Left hindlimb (tissue), 1 donor: ENCODE measurements at regions not wholly inside any gene's neighbourhood (a gene's known extent, or its start where the extent isn't known, plus 50 kb on each side); places are given as distances from the start of the nearest gene placed in this dataset.
"Not testable (repeated sequence)": the region's sequence is repeated elsewhere in the genome, so short reads cannot be mapped to it uniquely, and the experiment has no call there.

Source experiments
- DNase-seq: peaks from one replicate; pipeline ENCODE4 v3.0.0-alpha.2; 2018

DNA sequence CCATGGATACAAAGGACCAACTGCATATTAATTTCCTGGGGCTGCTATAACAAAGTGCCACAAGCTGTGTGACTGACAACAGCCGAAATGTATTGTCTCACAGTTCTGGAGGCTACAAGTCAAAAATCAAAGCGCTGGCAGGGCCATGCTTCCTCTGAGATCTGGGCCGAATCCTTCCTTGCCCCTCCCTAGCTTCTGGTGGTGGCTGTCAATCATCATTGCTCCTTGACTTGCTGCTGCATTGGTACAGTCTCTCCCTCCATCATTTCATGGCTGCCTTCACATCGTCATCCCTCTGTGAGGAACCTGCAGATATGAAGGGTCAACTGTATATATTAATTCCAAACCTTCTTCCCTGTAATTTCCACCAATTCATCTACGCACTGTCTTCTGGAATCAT is 118.3 kb downstream of the EXOC5 start:
- no peak for DNase-seq

DNA sequence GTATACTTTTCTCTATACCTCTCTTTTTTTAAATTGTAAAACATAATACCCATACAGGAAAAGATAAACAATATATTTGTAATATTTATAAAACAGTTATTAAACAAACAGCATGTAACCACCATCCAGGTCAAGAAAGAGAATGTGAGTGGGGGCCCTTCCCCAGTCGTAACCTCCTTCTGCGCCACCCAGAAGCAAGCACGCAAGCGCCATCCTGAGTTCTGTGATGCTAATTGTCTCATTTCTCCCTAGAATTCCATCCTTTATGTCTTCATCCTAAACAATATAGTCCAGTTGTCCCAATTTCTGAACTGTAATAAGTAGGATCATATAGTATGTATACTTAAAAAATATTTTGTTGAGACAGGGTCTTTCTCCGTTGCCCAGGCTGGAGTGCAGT is 129.5 kb downstream of the EXOC5 start:
- no peak for DNase-seq

DNA sequence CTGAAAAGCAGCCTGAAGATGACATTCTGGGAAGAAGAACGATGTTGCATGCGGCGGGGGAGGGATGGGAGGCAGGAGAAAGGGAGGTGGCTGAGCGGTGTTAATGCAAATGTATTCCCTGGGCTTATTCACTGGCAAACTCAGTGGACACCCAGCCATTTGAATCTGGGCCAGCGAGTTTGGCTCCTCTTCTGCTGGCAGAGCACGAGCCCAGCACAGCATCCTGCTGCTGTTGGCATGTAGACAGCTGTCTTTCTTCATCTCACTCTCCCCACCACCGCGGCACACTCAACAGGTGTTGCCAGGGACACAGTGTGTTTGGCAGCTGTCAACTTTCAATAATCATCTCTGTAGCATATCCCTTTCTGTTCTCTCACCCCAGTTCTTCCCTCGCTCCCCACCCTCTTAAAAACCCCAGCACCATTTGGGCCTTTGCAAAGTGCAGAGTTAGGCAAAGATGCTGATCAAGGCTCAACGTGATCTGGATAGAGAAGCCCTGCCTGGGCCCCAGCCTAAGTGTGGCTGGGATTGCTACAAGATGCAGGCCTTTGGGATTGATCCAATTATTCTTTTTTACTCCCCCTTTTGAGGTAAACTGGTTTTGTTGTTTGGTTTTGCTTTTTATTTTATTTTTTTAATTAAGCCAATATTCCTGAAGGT is 131.9 kb downstream of the EXOC5 start:
- peak; percentile 67 for DNase-seq

DNA sequence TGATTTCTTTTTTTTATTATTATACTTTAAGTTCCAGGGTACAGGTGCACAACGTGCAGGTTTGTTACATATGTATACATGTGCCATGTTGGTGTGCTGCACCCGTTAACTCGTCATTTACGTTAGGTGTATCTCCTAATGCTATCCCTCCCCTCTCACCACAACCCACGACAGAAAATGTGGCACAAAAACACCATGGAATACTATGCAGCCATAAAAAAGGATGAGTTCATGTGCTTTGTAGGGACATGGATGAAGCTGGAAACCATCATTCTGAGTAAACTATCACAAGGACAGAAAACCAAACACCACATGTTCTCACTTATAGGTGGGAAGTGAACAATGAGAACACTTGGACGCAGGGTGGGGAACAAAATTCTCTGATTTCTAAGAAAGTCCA is 140.9 kb downstream of the EXOC5 start:
- not testable (repeated sequence) for DNase-seq

DNA sequence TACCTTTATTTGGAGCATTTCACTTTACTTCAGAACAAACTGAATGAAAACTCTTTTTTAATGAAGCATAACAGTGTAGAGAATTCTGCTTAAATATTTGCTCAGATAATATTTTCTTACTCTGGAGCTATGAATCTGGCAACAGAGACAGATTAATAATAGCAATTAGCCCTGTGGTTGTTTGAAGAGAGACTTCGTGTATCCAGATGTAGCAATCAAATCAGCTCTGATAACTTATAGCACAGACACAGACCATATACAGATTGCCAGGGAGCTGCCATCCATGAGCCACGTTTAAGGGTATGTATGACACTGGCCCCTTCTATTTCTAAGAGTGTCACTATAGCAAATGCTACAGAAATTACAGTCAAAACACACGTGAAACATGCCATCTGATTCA is 146.6 kb downstream of the EXOC5 start:
- DNase-seq = no peak

DNA sequence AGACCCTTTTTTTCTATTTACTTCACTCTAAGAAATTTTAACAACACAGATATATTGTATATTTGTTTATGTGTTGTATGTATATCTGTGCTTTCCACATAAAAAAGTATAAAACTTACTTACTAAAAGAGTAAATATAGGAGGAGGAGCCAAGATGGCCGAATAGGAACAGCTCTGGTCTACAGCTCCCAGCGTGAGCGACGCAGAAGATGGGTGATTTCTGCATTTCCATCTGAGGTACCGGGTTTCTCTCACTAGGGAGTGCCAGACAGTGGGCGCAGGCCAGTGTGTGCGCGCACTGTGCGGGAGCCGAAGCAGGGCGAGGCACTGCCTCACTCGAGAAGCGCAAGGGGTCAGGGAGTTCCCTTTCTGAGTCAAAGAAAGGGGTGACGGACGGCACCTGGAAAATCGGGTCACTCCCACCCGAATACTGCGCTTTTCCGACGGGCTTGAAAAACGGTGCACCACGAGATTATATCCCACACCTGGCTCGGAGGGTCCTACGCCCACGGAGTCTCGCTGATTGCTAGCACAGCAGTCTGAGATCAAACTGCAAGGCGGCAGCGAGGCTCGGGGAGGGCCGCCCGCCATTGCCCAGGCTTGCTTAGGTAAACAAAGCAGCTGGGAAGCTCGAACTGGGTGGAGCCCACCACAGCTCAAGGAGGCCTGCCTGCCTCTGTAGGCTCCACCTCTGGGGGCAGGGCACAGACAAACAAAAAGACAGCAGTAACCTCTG is 156.5 kb downstream of the EXOC5 start:
- DNase-seq = not testable (repeated sequence)

DNA sequence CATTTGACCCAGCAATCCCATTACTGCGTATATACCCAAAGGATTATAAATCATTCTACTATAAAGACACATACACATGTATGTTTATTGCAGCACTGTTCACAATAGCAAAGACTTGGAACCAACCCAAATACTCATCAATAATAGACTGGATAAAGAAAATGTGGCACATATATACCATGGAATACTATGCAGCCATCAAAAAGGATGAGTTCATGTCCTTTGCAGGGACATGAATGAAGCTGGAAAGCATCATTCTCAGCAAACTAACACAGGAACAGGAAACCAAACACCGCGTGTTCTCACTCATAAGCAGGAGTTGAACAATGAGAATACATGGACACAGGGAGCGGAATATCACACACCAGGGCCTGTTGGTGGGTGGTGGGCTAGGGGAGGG is 158.3 kb downstream of the EXOC5 start:
- DNase-seq = not testable (repeated sequence)

DNA sequence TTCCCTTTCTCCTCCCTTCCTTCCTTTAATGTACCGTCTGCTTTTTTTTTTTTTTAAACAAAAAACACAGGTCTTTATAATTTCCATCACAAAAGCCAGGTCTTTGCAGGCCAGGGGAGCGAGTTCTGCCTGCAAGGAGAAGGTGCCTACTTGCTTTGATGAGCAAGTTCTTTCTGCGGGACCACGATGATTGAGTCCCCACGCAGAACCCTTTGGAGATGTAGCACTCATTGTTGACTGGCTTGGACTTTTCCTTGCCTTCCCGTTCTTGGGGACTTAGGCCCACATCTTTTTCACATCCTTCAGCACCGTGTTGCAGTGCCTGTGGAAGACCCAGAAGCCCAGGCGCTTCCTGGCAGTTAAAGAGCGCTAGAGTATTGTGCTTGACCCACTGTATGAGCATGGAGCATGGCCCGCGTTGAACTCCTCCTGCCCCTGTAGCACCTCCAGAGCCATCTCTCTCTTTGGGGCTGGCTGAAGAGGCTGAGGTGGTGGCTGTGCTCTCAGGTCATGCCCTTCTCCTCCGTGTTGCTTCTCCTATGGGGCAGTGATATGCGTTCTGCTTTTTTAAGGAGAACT is 177.6 kb downstream of the EXOC5 start:
- DNase-seq = no peak

DNA sequence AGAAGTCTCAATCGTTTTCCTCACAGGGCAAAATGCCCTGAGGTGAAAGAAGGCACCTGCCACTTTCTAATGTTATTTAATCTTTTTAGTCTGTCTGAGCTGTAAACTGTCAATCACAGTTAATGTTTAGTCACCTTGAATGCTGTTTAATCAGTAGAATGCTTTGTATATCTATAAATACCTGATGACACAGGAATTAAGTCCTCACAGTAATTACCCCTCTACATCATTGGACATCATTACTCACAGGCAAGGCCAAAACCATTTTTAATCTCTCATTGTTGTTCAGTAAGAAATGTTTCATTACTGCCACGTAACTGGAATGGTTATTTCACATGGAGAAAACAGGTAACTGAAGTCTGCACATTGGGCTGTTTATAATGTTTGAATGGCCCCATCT is 178.8 kb downstream of the EXOC5 start:
- DNase-seq = no peak

DNA sequence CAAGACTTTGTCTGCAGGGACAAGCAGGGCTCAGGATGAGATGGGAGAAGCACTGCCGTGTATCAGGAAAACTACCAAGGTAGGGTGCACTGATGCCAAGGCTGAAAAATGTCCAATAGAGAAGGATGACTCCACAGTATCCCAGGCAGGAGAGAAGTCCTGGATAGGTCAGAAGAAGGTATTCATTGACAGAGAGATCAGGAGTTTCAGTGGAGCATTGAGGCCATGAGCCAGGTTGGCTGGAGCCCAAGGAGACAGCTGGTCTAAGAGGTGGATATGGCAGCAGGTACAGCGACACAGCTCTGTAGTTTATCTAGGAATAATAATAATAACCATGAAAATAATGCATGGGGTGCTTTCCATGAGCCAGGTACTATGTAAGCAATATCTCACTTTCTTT is 180.9 kb downstream of the EXOC5 start:
- no peak for DNase-seq

DNA sequence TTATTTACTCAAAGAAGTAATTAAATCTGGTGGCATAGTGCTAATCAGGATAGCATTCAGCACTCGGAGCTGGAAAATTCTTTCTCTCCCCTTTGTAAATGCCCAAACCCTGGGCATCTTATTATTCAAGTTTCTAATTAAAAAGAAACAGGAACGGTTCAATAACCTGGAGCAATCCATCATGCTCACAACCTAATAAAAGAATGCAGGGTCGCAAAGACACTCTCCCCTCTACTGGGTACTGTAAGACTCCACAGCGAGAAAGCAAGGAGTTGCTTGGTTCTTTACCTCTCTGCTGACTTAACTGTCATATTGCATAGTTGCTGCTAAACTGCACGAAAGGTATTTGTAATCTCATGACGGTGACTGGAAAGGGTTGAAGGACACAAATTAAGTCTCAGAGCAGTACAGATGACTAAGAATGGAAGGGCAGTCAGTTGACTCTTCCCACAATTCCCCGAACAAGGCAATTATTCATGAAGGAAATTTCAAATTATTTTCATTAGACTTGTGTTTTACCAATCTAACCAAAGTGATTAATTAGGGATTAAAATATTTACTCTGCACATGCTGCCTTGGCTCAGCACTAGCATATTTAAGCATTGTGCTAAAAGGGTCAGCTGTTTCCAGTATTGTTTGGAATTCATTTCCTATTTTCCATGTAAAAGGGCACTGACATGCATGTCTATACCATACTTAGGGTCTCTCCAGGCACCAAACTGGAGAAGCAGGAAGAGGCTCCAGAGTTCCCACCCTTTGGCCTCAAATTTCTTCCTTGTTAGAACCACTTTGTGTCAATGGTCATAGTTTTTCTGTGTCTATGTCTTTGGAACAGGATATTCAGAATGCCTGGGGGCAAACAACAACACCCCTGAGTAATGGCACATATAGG is 182.2 kb downstream of the EXOC5 start:
- DNase-seq = no peak

DNA sequence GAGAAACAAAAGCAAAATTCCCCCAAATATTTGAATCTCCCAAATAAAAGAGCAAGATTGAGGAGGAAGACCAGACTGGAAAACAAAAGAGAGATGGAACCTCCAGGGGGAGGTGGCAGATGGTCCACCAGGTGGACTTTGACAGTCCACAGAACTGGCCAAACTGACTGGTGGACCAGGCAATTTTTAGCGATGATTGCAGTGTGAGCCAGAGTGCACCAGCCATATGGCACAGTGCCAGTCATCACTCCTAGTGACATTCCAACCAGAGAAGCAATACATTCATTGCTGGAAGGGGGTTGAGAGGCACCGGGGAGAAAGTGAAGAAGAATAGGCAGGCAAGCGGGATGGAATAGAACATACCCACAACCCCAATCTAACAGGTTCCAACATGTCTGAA is 182.9 kb downstream of the EXOC5 start:
- DNase-seq = no peak

DNA sequence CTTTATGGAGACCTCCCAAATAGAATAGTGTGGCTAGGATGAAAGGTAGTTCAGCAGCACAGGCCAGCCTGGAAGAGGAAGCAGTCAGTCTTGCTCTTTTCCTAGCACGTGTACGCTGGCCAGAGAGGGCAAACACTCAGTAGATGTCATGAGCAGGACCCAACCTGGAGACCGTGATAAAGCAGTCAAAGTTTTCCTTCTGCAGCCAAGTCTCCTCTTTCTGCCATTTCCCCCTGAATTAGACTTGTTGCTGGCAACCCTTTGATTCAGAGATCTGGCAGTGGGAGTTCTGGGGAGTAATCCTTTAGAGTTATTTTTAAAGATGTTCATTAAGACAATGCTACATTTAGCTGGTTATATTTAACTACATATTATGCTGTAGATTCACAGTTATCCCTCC is 183.7 kb downstream of the EXOC5 start:
- no peak for DNase-seq

DNA sequence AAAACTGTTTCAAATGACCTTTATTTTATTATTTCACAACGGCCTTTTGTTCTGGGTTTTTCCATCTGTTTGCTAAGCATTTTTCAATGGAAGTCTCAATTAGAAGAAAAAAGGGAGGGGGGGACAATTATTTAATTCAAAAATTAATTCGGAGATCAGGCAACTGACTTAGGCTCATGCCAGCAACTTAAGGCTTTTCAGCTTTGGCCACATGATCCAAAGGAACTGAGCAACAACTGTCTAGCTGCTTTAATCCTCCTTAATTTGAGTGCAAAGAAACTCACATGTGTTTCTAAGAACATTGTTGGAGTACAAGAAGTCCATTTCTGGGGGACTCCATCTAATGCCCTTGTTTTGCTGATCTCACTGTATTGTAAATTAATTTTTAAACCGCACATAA is 188.0 kb downstream of the EXOC5 start:
- DNase-seq = no peak

DNA sequence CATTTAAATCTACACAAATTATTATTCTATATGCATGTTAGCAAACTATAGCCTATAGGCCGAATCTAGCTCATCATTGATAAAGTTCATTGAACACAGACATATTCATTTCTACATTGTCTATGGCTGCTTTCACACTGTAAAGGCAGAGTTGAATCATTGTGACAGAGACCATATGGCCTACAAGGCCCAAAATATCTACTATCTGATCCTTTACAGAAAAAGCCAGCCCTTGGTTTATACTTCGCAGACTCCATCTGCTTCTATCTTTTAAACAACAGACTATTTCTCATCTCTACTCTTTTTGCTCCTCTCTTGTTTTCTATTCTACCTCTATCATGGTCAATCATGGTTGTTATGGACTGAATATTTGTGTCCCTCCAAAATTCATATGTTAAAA is 190.7 kb downstream of the EXOC5 start:
- no peak for DNase-seq

DNA sequence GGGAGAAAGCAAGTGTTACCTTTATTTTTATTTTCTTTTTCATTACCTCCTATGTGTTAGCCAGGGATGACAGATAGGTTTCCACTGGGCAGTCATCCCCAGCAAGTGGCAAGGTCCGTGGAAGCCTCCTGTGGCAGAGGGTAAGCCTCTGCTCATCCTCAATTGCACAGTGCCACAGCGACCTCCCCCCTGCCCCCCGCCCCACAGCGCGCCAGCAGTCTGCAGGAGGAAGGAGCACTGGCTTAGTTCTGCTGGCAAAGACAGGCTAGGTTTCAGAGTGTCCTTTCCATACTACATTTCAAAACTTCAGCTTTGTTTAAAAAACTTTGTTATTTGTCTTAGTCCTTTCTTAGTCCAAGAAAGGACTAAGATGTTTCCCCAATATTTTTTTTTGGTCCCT is 194.7 kb downstream of the EXOC5 start:
- no peak for DNase-seq

DNA sequence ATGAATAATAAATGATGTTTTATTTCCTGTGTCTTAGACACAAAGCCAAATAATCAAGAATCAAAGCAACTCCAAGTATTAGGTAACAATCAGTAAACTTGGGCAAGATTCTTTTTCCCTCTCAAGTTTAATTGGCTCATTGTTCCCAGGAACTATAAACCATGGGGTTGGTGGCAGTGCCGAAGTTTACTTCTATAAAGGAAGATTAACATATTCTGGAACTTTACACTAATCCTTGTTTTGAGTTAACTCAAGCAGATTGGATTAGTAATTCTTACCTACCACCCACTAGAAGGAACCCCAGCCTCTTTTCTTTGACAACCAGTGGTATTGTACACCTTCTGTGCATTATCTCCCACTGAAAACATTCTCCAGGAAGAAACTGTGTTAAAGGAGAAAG is 197.1 kb downstream of the EXOC5 start:
- no peak for DNase-seq

DNA sequence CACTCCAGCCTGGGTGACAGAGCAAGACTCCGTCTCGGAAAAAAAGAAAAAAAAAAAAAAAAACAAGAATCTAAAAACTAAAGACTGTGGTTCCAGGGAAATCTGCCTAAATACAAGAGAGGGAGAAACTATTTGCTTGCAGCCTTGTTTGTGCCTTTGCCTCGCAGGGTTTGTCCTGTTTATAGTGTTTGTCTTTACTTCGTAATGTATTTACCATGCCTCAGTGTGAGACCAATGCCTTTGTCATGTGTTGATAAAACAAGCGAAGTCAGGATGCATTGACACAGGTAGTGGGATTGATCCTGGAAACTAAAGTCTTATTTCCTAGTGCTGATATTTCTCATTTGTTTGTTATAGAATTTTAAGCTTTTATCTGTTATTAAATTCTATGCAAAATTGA is 199.0 kb downstream of the EXOC5 start:
- no peak for DNase-seq

DNA sequence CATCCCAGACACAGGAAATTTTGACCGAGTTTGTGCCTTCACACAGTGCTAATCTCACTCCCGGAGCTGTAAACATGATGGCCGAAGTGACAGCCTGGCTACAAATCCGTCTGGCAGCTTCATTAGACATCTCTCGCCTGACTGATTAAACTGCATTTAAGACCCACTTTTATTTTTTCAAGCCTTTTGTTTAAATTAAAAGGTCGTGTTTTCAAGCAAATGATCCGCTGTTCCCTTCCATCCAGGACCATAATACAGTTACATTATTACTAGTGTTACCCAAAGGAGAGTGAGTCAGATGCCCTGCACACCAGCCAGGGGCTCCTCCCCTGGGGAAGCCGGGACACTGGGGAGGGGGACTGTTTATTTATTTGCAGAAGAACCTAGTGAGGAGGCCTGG is 200.2 kb downstream of the EXOC5 start:
- DNase-seq = no peak

DNA sequence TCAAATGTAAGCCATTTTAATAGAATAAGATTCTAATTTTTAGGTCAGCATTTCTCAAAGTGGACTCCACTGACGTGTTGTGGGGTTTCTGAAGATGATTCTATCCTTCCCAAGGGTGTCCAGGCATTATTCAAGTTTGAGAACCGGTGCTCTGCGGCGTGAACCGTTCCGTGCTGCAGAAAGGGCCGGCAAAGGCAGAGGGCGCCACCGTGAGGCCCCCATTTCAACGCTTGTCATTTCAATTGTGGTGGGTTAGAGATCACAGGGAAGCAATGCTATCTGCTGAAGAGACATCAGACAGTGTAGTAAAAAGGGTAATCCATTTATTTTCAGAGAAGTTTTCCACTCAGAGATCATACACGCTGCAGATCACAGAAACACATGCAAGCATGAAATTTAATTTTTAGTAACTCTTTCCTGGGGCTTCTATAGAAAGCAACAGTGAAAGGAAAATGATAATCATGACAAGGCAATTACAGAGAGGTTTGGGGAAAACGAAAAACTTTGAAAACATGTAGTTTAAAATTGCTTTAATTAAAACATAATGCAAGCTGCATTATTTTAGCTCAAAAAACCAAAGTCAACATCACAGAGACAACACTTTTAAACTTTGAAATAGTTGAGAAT is 201.7 kb downstream of the EXOC5 start:
- peak; percentile 60 for DNase-seq

DNA sequence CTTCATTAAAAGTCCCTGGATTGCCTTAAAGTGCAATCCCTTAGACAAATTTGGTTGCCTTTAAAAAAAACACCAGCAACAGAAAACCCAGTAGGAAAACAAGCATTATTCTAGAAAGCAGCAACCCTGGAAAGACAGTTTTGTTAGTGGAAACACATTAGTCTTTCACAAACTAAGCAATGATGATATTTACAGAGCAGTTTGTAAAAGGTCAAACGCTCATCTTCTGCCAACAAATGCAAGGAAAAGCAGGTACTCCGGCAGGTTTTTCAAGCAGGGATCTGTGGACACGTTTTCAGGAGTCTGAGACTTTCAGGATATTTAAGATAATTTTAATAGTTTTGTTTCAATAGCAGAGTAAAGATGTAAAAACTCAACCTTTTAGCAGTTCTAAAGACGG is 202.2 kb downstream of the EXOC5 start:
- no peak for DNase-seq

DNA sequence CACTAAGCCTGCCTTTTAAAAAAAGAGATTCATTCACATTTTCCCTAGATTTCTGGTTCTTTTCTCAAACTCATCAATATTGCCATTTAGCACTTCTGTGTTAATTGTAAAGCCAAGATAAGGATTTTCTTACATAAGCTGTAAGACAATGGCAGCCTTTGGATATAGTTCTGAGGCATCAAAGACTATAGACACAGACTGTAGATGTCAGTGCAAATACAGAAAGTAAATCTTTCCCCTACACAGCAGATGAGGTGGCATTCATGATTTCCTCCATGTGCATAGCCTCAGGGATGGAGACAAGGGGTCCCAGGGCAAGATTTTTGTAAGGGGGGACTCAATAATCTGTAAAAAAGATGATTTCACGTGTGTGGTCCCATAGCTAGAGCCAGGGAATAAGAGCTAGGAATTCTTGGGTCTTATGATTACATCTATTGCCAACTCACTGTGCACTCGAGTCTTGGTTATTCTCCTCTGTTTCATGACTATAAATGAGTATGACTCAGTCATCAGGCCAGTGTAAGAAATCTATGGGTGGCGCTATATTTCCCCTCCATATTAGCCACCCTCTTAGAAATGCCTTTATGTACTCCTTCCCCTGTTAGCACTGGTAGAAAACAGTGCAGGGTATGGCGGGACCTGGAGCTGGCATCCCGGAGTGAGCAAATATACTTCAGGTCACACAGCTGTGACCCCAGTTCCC is 207.5 kb downstream of the EXOC5 start:
- DNase-seq = no peak
